DND-41 (cell line): ENCODE measurements at regions not wholly inside any gene's neighbourhood (a gene's known extent, or its start where the extent isn't known, plus 50 kb on each side); places are given as distances from the start of the nearest gene placed in this dataset.

Experiments used
- CTCF ChIP-seq: IDR thresholded peaks from 2 replicates; pipeline ENCODE4 v1.5.1; 2012; ENCODE audit warnings: borderline replicate concordance, low read length, moderate library complexity, mild to moderate bottlenecking; ENCODE audit not compliant: poor library complexity, severe bottlenecking; ENCODE audit errors: extremely low read depth
- EZH2 ChIP-seq: IDR thresholded peaks from 3 replicates; pipeline ENCODE4 v1.6.1; 2012; ENCODE audit warnings: borderline replicate concordance, low read depth, mild to moderate bottlenecking, moderate library complexity, low read length, inconsistent platforms; ENCODE audit not compliant: severe bottlenecking

DNA sequence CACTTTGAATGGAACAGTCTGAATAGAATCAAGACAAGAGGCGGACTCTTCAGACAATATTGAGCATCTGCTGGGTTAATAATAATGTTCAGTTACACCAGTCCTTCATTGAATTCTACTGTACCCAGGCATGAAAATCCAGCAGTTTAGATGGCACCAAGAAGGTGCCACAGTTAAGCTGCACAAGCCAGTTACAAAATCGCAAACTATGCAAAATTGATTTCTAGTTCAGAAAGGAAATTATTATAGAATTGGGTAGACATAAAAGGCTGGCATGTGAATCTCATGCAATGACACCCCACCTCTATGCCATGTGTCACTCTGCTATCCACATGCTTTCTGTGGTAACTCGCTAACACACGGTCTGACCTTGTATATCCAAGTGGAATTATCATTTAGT lies 105.8 kb upstream of the VCX3A start:
- no peak for TF ChIP-seq CTCF
- TF ChIP-seq EZH2, result no peak
